ENCODE measurements at regions not wholly inside any gene's neighbourhood (a gene's known extent, or its start where the extent isn't known, plus 50 kb on each side); places are given as distances from the start of the nearest gene placed in this dataset.

DNA sequence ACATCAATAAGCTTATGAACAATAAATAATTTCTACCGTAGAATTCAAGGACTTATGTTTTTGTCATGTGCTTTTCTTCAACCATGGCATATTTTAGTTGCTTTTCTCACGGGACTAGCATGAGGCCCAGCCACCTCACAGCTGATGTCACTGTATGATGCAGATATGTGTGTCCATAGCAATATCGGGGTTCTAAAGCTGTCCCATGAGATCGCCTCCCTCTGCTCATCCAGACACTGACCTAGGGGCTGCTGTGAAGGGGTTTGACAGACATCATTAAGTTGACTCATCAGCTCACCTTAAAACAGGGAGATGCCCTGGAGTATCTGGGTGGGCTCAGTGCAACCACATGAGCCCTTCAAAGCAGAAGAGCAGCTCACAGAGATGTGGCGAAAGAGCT, 210.3 kb upstream of the AJAP1 start:
- H3K9me3 ChIP-seq (replicated peaks; ENCODE audit: control insufficient read depth, insufficient read depth, low read length), result peaks cover 6% of the 10 kb centered on the region
- no peak overlapping the region for H3K27ac ChIP-seq (ENCODE audit: insufficient read depth, low read depth, low read length)
- BruUV-seq (replicated peaks), result no TSS peak
- no peaks in the 10 kb centered on the region for H3K79me2 ChIP-seq (ENCODE audit: control insufficient read depth, insufficient read depth, low read length)
- H3K9ac ChIP-seq (replicated peaks; ENCODE audit: extremely low read depth, insufficient read depth, low read length), result no peak overlapping the region
- DNase-seq (ENCODE audit: low read depth, low spot score), result no peak
- no peaks in the 10 kb centered on the region for H3K9me1 ChIP-seq (replicated peaks; ENCODE audit: control insufficient read depth, extremely low read depth, insufficient read depth, low read length)
- ChIA-PET POLR2A (no interaction called here), CTCF (no interaction called here)
- H2AFZ ChIP-seq (ENCODE audit: low read depth, low read length), result no peak overlapping the region
- H4K20me1 ChIP-seq (replicated peaks; ENCODE audit: control insufficient read depth, extremely low read depth, insufficient read depth, low read length), result no peaks in the 10 kb centered on the region
- no peaks in the 10 kb centered on the region for H3K27me3 ChIP-seq (ENCODE audit: control insufficient read depth in 2 of 2, insufficient read depth in 2 of 2, low read length in 2 of 2)
- TF ChIP-seq, protein P1, sequence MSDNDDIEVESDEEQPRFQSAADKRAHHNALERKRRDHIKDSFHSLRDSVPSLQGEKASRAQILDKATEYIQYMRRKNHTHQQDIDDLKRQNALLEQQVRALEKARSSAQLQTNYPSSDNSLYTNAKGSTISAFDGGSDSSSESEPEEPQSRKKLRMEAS (IDR thresholded peaks at IDR 0.05; ENCODE audit: insufficient read depth, insufficient read length), result no peak
- no peak for TF ChIP-seq GATA2 (IDR thresholded peaks at IDR 0.05; ENCODE audit: insufficient read depth, insufficient read length, low read depth, low read length)
- no peak for TF ChIP-seq MYC (IDR thresholded peaks at IDR 0.05; ENCODE audit: low read depth, low read length)
- TF ChIP-seq POLR2AphosphoS5 (IDR thresholded peaks at IDR 0.05; ENCODE audit: insufficient read depth, low read depth, low read length), result no peak
- TF ChIP-seq FOS (IDR thresholded peaks at IDR 0.05; ENCODE audit: borderline replicate concordance, insufficient read depth, low read length), result no peak
- TF ChIP-seq POLR2A (IDR thresholded peaks at IDR 0.05; ENCODE audit: low read depth, low read length), result no peak
- TF ChIP-seq JUN (IDR thresholded peaks at IDR 0.05; ENCODE audit: borderline replicate concordance, insufficient read depth, insufficient read length, low read depth), result no peak
- H3K4me3 ChIP-seq (replicated peaks in 1 of 3; ENCODE audit: insufficient read depth in 1 of 3, low read depth in 1 of 3, low read length in 3 of 3), result no peak overlapping the region
- H3K4me1 ChIP-seq (ENCODE audit: control insufficient read depth, extremely low read depth, insufficient read depth, low read length), result no peaks in the 10 kb centered on the region
- FAIRE-seq, result no peak
- dilution Hi-C loops (cut with MboI; ENCODE audit: extremely low pct_ligation_motif_present, low sequenced_read_pairs) (no loop called here), intact Hi-C loops (cut with micrococcal nuclease) (no loop called here)
- no peaks in the 10 kb centered on the region for H3K36me3 ChIP-seq (ENCODE audit: control insufficient read depth in 2 of 2, extremely low read depth in 1 of 2, insufficient read depth in 2 of 2, low read length in 2 of 2)
- no peak overlapping the region for H3K4me2 ChIP-seq (ENCODE audit: insufficient read depth, low read length)

DNA sequence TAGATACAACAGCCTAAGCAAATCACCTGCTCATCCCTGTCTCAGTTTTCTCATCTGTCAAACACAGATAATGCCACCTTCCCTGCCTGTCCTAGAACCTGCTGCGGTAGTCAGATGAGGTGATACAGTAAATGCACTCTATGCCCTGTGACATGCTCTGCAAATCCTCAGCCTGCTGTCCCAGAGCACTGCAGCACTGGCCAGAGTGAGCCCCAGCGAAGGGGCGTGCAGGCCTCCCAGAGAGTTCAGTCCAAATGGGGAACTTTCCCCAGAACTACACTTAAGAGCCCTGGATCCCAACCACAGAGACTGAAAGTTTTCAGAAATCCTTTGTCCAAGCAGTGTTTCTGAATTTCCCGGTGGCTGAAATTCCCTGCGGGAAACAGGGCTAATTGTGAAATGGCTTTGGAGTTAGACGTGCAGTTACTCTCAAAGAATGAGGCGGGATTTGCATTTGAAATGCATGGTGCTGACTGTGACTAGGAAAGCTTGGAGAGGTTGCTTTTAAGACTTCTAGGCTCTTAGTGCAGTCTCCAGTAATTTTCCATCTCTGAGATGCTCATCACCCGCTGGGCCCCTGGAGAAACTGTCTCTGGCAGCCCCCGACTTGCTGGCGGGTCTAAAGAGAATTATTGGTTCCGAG, 206.5 kb upstream of the AJAP1 start:
- no peak for FAIRE-seq
- Histone ChIP-seq H3K4me1 (ENCODE audit: control insufficient read depth, extremely low read depth, insufficient read depth, low read length) (no peaks in the 10 kb centered on the region), H3K9me3 (replicated peaks; ENCODE audit: control insufficient read depth, insufficient read depth, low read length) (peaks cover 8% of the 10 kb centered on the region), H3K79me2 (ENCODE audit: control insufficient read depth, insufficient read depth, low read length) (no peaks in the 10 kb centered on the region), H3K9ac (replicated peaks; ENCODE audit: extremely low read depth, insufficient read depth, low read length) (no peak overlapping the region), H3K27me3 (ENCODE audit: control insufficient read depth in 2 of 2, insufficient read depth in 2 of 2, low read length in 2 of 2) (no peaks in the 10 kb centered on the region), H4K20me1 (replicated peaks; ENCODE audit: control insufficient read depth, extremely low read depth, insufficient read depth, low read length) (no peaks in the 10 kb centered on the region), H3K9me1 (replicated peaks; ENCODE audit: control insufficient read depth, extremely low read depth, insufficient read depth, low read length) (no peaks in the 10 kb centered on the region), H3K36me3 (ENCODE audit: control insufficient read depth in 2 of 2, extremely low read depth in 1 of 2, insufficient read depth in 2 of 2, low read length in 2 of 2) (no peaks in the 10 kb centered on the region), H3K27ac (ENCODE audit: insufficient read depth, low read depth, low read length) (no peak overlapping the region), H2AFZ (ENCODE audit: low read depth, low read length) (no peak overlapping the region), H3K4me2 (ENCODE audit: insufficient read depth, low read length) (no peak overlapping the region), H3K4me3 (replicated peaks in 1 of 3; ENCODE audit: insufficient read depth in 1 of 3, low read depth in 1 of 3, low read length in 3 of 3) (no peak overlapping the region)
- intact Hi-C loops (cut with micrococcal nuclease), result no loop called here
- ChIA-PET CTCF (no interaction called here), POLR2A (no interaction called here)
- no peak for DNase-seq (ENCODE audit: low read depth, low spot score)
- dilution Hi-C loops (cut with MboI; ENCODE audit: extremely low pct_ligation_motif_present, low sequenced_read_pairs), result no loop called here
- BruUV-seq (replicated peaks), result no TSS peak
- TF ChIP-seq FOS (IDR thresholded peaks at IDR 0.05; ENCODE audit: borderline replicate concordance, insufficient read depth, low read length), result no peak
- TF ChIP-seq, protein P1 (IDR thresholded peaks at IDR 0.05; ENCODE audit: insufficient read depth, insufficient read length), result no peak
- TF ChIP-seq POLR2A (IDR thresholded peaks at IDR 0.05; ENCODE audit: low read depth, low read length), result no peak
- TF ChIP-seq JUN (IDR thresholded peaks at IDR 0.05; ENCODE audit: borderline replicate concordance, insufficient read depth, insufficient read length, low read depth), result no peak
- TF ChIP-seq EZH2 (IDR thresholded peaks at IDR 0.05; ENCODE audit: borderline replicate concordance, low read depth, low read length, severe bottlenecking), result no peak
- TF ChIP-seq, protein P2, sequence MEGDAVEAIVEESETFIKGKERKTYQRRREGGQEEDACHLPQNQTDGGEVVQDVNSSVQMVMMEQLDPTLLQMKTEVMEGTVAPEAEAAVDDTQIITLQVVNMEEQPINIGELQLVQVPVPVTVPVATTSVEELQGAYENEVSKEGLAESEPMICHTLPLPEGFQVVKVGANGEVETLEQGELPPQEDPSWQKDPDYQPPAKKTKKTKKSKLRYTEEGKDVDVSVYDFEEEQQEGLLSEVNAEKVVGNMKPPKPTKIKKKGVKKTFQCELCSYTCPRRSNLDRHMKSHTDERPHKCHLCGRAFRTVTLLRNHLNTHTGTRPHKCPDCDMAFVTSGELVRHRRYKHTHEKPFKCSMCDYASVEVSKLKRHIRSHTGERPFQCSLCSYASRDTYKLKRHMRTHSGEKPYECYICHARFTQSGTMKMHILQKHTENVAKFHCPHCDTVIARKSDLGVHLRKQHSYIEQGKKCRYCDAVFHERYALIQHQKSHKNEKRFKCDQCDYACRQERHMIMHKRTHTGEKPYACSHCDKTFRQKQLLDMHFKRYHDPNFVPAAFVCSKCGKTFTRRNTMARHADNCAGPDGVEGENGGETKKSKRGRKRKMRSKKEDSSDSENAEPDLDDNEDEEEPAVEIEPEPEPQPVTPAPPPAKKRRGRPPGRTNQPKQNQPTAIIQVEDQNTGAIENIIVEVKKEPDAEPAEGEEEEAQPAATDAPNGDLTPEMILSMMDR (IDR thresholded peaks at IDR 0.05; ENCODE audit: extremely low read depth in 1 of 2, insufficient read depth in 1 of 2, low read depth in 1 of 2, low read length in 2 of 2), result no peak
- TF ChIP-seq MYC (IDR thresholded peaks at IDR 0.05; ENCODE audit: low read depth, low read length), result no peak
- no peak for TF ChIP-seq POLR2AphosphoS5 (IDR thresholded peaks at IDR 0.05; ENCODE audit: insufficient read depth, low read depth, low read length)
- TF ChIP-seq GATA2 (IDR thresholded peaks at IDR 0.05; ENCODE audit: insufficient read depth, insufficient read length, low read depth, low read length), result no peak
